GM11168 (cell line): ENCODE measurements at regions not wholly inside any gene's neighbourhood (a gene's known extent, or its start where the extent isn't known, plus 50 kb on each side); places are given as distances from the start of the nearest gene placed in this dataset.

Source experiments
- in situ Hi-C: fragments of 300-500 bp; cut with MboI; formaldehyde crosslinking; loops from one replicate; pipeline ENCODE4 v1.12.0; 2022; ENCODE audit warnings: low sequenced_read_pairs; ENCODE audit not compliant: unreplicated experiment

DNA sequence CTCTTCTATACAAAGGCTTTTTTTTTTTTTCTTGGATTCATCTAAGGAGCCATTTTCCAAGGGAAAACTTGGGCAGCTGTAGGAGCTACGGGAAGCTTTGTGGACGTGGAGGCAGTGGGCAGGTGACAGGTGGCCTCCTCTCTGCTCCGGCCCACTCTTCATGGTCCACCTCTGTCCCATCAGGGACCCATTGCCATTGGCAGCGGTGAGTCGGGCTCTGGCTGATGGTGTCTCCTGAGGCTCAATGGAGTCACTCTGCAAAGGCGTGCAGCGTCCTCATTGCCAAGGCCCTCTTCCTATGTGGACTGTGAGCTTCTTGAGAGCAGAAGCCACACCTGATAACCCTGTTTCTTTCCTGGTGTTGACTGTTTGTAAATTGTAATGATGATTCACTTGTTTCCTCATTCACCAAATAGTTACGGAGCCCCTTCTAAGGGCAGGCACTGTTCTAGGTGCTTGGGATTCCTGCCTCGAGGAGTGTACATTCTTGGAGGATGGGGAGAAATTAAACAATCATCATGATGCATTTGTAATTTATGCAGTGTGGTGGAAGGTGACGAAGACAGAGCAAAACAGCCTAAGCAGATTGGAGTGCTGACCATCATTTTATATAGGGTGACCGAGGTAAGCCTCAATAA, 240.3 kb upstream of the HS6ST1 start:
- in situ Hi-C loops = no loop called here

DNA sequence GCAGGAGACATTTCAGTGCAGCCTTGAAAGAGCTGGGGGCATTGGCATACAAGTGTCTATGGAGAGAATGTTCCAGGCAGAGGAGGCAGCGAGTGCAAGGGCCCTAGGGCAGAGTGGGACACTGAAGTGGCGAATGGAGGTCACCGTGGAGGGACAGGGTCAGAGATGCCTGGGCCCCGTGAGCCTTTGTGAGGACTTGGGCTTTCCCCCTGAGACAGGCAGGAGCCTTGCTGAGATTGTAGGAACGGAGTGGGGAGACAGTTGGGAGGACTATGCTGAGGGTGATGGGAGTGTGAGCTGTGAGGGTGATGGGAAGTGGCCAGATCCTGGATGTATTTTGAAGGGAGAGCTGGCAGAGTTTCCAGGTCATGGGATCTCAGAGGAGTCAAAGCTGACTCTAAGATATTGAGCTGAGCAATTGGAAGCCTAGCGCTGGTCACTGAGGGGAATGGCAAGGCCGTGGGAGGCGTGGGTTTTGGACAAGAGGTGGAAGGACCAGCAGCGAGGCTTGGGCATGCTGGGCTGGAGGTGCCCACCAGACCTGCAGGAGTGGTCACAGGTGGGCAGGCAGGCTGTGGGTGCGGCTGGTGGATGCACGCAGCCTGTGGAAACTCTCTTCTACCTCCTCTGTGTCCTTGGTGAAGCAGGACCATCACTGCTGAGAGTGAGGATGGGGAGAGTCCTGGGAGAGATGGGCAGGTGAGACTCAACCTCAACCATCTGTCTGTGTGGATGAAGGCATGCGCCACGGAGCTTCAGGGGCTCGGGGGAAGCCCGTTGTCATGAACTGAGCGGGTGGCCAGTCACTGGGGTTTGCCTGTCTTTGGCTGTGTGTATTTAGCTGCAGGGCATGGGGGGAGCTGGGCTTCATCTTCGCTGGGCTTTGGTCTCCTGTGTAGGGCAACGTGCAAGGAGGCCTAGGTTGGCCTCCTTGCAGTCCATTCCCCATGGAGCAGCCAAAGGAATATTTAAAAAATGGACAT, 241.2 kb upstream of the HS6ST1 start:
- in situ Hi-C loops = no loop called here

DNA sequence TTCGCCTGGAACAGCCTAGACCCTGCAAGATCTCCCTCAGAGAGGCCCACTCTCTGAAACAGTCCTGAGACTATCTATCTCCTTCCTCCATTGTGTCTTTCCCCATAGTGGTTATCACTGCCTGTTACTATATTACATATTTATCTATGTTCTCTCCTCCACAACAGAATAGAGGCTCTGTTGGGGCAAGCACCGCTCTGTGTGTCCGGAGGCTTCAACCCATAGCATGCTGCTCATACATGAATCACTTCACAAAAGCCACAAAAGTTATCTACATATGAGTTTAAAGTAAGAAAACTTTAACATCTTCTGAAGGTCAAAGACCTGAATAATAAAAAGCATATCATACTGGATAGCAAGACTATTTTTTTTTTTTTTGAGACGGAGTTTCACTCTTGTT, 242.1 kb upstream of the HS6ST1 start:
- in situ Hi-C loops = no loop called here

DNA sequence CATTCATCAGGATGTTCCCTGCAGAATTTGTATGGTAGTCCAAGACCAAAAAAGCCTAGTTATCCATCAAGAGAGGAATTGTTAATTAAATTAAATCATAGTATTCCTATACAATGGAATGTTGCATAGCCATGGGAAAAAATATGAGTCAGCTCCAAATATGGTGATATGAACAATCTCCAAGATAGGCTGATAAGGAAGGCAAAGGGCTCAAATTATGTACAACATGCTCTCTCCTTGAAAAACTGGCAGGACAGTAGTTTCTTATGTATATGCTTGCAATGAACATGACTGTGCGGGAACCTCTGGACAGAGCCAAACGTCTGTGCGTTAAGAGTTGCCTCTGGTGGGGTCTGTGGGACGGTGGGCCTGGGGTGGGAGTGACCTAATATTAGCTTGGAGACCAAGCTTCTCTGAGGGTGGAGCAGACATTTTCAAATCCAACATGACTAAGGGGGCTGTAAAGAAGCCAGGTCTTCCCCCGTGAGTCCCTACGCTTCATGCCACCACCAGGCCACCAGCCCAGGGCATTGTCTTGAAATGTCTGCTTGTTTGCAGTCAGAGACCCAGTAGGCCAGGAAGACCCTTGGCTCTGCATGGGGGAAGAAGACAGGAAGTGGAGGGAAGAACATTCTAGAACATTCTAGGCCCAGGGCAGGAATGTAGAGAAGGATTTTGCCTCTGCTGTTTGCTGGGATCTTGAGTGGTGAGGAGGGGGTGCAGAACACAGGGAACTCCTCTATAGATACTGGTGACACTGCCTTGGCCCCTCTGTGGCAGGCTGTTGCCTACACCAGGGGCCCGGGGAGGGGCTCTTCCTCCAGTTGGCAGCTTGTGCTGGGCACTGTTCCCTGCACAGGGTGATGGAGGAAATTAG, 244.0 kb upstream of the HS6ST1 start:
- in situ Hi-C loops = no loop called here

DNA sequence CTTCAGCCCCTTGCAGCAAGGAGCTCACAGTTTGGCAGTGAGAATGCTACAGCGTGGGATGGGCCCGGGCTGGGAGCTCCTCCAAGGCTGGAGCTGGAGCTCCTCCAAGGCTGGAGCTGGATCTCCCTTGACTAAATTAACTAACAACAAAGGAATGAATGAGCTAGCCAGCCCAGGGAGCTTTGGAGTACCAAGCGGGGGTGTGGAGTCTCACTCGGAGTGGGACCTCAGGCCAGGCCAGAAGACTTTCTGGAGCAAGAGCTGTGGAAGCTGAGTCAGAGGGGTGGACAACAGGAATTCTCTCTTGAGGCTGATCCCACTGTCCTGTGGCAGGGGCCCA, 244.7 kb upstream of the HS6ST1 start:
- in situ Hi-C loops = no loop called here

GRCh38 chr2:128564131-128564530, 245.5 kb upstream of the HS6ST1 start:
- in situ Hi-C loops = no loop called here

DNA sequence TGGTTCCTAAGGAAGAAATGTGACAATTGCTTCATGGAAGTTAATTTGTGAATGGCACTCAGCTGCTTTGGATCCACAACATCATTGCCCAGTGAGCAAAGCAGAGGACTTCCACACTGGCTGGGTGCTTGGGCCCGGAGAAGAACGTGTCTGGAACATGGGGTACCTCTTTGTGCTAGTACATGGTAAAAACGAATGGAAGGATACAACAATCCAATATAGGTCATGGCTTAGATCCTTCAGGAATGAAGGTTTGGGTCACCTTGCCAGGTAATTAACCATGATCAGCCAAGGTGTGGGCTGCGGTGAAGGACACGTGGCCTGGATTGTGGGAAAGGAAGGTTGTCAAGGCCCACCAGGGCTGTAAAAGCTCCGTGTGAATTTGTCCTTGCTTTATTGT, 245.9 kb upstream of the HS6ST1 start:
- in situ Hi-C loops = no loop called here

DNA sequence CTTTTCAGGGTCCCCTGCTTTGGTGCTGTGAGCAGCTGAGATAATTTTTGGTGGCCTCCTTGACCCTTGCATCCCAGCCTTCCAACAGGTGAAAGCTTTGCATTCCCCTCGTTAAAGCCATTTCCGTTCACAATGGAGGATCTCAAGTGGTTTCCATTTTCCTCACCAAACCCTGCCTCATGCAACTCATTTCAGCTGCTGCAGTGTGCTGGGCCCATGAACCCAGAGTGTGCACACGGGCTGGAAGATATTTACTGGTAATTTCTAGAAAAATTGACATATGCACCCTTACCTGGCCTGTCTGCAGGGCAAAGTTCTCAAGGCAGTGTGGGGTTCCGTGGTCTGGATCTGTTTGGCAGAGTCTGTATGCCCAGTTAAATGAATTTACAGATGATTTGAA, 246.8 kb upstream of the HS6ST1 start:
- in situ Hi-C loops = no loop called here

- in situ Hi-C loops = no loop called here
These were observed 248.0 kb upstream of the HS6ST1 start for GRCh38 chr2:128566671-128567070.

- in situ Hi-C loops = no loop called here
These were observed 249.4 kb upstream of the HS6ST1 start for GRCh38 chr2:128568106-128568505.

DNA sequence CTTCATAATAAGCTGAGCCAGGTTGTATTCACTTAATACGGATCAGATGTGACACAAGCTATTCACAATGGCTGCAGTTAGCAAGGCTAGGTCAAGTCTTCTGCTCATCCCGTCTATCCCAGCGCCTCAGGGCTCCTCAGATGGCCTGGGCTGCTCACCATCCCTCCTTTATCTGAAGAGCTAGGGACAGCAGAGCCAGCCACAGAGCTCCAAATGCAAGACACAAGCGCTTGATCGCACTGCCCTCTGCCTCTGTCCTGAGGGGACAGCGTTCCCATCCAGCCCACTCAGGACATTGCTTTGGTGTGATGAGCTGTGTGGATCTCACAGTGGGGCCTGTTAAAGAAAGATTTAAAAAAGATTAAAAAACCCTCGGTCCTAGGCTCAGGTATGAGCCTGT, 254.4 kb upstream of the HS6ST1 start:
- in situ Hi-C loops = no loop called here

DNA sequence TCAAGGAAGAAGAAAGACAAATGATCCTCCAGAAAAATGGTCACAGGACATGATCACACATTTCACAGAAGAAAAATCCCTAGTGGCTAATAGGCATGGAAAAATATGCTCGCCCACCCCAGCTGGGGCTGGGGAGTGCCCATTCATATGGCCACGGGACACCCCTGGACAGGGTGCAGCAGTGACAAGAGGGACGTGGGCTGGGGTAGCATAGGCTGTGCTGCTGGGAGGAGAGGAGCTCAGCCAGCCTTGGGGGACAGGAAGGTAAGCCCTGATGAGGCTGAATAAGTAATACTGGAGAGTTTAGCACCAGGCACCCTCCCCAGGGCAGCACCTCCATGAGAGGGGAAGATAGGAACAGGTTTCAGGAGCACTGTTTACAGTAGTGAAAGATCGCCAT, 254.9 kb upstream of the HS6ST1 start:
- in situ Hi-C loops = no loop called here

- in situ Hi-C loops = no loop called here
These were observed 258.7 kb upstream of the HS6ST1 start for GRCh38 chr2:128577141-128577930.

DNA sequence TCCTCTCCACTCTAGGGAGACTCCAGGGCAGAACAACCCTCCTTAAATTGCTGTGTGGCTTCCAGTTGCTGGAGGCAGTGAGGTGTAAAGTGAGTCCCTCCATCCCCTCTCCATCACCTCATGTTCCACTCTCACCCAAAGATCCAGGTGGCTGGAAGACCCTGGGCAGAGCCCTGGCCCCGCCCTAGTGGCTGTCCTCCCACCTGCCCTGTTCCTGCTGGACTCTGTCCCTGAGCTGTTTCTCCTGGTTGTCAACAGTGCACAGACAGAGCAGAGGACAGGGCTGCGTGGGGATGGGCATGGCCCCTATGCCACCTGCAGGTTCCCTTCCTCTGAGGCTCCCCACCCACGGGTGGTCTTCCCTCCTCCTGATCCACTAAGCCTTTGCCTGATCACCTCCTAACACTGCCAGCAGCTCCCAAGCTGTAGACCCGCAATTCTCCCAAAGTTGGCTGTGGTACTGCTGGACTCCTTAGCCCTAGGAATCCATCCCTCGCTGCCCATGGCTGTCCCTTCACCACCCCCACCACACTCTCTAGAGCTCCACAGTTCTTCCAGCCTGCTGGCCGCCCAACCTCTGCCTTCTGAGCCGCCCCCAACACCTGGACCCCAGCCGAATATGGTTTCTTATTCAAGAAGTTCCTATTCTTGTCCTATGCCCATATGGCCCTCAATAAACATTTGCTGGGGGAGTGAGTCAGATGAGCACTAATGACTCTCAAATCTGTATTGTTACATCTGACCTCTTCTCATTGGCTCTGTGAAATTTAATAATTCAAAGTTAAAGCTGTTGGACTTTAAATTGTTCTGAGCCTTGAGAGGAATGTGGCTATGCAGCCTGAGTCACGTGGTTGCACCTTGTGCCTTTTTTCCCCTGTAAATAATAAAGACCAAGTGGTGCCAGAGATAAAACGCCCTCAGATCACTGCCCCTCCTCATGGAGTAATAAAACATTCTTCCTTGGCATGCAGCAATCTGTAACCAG, 260.0 kb upstream of the HS6ST1 start:
- in situ Hi-C loops = no loop called here

GRCh38 chr2:128579825-128580224, 261.2 kb upstream of the HS6ST1 start:
- in situ Hi-C loops = no loop called here

- in situ Hi-C loops = no loop called here
These were observed 262.6 kb upstream of the HS6ST1 start for GRCh38 chr2:128580988-128581848.

GRCh38 chr2:128581849-128582244, 263.2 kb upstream of the HS6ST1 start:
- in situ Hi-C loops = no loop called here

- in situ Hi-C loops = no loop called here
These were observed 265.7 kb upstream of the HS6ST1 start for GRCh38 chr2:128584296-128584890.
